ENCODE measurements at regions not wholly inside any gene's neighbourhood (a gene's known extent, or its start where the extent isn't known, plus 50 kb on each side); places are given as distances from the start of the nearest gene placed in this dataset.

DNA sequence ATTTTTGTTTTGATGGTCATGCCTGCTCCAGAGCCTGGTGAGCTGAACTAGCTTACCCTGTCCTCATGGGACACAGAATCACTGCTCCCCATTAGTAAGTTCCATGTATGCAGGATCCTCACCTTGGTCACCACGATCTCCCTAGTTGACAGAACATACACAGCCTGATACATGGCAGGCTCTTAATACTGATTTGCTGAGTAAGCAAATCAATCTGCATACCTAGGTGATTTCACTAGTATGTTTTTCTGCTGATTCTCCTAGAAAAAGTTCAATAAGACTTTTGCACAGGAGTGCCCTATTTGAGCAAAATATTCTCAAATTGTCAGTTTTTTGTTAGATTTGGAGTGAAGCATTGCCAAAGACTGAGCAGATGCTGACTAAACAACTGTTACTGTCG lies 113.7 kb downstream of the ACER2 start:
- intact Hi-C loops (cut with DNase I) = no loop called here
- DNase-seq (ENCODE audit: low spot score) = no peak

DNA sequence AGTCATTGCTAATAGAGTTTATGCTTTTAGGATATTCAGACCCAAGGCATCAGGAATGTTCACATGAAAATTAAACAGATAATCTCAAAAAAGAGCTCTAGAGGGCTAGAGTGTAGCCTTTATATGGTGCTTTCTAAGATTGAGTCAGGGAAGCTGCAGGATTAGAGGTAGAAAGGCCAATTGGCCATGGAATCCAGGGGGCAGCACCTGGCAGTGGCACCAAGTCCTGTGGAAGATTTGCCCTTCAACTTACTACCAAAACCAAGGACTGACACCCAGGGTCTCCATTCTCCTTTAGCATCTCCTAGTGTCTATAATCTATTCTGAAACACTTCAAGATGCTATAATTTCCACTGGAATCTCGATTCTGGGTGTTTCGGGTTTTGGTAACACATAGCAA lies 112.4 kb downstream of the ACER2 start:
- intact Hi-C loops (cut with DNase I) = no loop called here
- no peak for DNase-seq (ENCODE audit: low spot score)

DNA sequence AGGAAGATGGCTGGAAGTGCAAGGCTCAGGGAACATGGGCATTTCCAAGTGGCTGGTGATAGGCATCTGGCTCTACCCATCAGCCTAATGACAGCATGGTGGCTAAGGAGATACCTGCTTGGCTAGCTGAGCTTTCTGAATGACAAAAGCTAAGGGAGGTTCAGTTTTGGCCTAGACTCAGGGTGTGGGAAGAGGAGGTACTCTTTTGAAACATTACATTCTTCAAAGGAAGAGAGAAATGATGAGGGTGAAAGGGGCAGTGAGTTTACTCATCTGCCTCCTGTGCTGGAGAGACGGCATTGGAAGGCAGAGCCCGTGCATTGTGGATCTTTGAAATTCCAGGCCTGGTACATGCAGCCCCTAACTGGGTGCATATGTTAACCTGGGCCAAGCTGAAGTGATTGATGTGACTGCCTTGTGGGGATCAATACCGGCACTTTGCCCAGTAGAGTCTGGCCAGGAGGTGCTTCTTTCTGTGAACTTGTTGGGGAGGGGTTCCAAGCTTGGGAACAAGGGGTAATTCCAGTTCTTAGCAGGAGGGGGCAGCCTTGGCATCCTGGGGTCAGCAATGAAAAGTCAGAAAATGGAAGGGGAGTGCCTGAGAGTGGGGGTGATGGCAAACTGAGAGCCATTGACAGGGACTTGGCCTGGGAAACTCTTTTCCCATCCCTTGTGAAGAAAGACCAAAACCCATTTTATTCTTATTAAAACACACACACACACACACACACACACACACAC lies 108.6 kb downstream of the ACER2 start:
- intact Hi-C loops (cut with DNase I) = no loop called here
- DNase-seq (ENCODE audit: low spot score) = no peak

DNA sequence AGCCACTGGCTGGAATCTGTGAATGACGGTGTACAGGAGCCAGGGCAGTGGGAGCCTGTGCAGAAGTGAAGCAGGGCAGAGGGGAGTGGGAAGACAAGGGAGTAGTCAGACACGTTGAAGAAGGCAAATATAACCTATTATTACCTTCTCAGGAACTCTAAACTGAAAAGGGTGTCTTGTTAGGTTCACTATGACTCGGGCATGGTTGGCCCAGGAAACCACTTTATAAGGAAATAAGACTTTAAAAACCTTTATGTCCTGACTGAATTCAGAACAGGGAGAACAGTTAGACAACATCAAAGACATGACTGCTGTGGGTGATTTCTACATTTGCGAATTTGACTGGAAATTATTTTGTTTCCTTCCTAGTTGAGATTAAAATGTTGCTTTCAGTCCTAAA lies 107.5 kb downstream of the ACER2 start:
- no peak for DNase-seq (ENCODE audit: low spot score)
- intact Hi-C loops (cut with DNase I) = no loop called here

DNA sequence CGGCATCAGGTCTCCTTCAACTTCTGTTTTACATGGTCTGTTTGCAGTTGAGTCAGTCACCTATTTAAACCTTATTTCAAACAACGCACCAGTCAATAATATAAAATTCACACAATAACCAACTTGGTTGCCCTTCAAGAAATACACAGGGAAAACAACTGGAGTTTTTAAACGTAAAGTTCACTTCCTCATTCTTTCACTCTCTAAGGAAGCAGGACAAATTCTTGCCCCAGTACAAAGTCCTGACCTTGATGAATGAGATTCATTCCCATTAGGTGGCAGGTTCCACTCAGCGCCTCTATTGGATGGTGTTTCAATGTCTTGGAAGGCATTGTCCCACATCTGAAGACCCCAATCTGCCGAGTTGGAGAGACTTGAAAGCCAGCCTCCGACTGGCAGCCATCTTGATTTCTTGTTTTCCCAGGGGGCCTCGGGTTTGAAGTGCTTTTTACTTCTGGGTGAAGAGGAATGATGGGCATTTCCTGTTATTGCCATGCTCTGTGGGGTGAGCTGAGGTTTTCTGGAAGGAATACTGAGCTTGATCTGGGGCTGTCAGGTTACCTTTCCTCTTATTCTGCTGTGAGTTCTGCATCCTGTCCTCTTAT lies 105.0 kb downstream of the ACER2 start:
- no peak for DNase-seq (ENCODE audit: low spot score)
- intact Hi-C loops (cut with DNase I) = no loop called here

DNA sequence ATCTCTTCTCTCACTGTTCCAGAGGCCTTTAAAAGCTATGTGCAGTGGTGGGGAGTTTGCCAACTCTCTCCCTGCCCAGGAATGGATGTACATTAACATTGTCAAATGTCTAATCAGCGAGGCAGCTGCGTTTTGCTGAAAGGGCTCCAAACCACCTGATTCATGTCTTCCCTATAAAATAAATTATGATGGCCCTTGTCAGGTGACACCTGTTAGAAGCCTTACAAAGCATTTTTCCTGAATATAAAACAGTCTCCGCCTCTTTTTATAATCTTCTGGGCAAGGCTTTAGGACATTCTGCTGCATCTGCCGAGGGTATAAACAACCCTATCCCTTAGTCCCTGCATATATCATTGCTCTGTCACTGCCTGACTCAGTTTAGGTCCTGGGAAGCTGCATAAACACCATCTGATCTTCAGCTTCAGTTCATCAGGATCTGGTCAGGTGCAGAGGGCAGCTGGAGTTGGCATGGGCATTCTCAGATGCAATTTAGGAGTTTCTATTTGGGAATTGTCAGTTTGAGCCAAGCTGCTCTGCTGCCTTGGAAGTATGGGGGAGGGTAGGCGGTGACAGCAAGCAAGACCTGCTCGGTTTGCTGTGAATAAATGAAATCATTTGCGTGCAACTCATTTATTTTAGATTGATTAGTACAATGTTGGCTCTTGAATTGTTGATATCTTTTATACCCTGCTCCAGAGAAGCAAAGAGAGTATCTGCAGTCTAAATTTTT lies 103.5 kb downstream of the ACER2 start:
- no peak for DNase-seq (ENCODE audit: low spot score)
- intact Hi-C loops (cut with DNase I) = no loop called here

DNA sequence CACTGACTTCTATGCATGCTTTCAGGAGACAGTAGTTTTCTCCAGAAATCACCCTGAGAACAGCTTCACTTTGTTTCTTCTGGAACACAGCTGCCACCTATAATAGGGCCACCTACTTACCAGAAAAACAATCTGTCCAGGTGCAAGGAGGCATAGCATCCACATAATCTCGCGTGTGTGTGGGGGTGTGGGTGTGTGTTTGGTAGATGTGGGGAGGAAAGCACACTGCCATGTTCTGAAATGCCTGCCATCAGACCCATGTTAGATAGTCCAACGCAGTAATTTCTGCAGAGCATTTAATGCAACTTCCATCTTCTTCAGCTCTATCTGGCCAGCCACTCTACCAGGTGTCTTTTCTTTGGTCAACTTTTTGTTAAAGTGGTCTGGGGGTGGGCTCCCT lies 102.9 kb downstream of the ACER2 start:
- DNase-seq (ENCODE audit: low spot score) = no peak
- intact Hi-C loops (cut with DNase I) = no loop called here

DNA sequence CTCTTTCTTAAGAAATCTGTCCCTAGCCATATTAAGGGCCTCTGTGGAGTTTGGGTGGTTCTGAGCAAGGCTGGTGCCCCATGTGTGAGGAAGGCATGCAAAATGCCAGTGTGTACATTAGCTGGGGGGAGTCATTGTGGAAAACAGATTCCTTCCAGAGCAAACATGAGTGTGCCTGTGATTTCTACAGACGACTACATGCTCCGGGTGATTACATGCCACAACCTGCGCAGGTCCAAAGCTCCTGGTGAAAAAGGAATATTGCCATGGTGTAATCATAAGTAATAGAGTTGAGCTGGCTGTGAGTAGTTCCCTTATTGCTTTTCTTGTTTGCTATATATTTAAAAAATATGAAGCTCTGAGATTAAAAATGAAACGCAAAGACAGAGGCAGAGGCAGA lies 102.1 kb downstream of the ACER2 start:
- intact Hi-C loops (cut with DNase I) = no loop called here
- DNase-seq (ENCODE audit: low spot score) = no peak

Measured in cardiac septum (tissue), 1 donor.